ENCODE measurements at regions not wholly inside any gene's neighbourhood (a gene's known extent, or its start where the extent isn't known, plus 50 kb on each side); places are given as distances from the start of the nearest gene placed in this dataset.

GRCh38 chr20:61104232-61104631 is 147.8 kb upstream of the CDH4 start:
- Histone ChIP-seq H3K9me2 (ENCODE audit: insufficient read depth, low read length) (no peaks in the 10 kb centered on the region), H3K79me2 (ENCODE audit: insufficient read depth, low read depth, low read length) (no peaks in the 10 kb centered on the region), H4K20me1 (ENCODE audit: insufficient read depth, low read length) (no peaks in the 10 kb centered on the region), H3K4me3 (ENCODE audit: low read depth, low read length, poor library complexity, severe bottlenecking) (no peak overlapping the region), H3K4me2 (ENCODE audit: low read length) (no peak overlapping the region), H3K27ac (ENCODE audit: low read depth, low read length, poor library complexity, severe bottlenecking) (no peak overlapping the region), H3K36me3 (ENCODE audit: insufficient read depth, low read length) (no peaks in the 10 kb centered on the region), H3K4me1 (ENCODE audit: insufficient read depth, low read length, poor library complexity, severe bottlenecking) (no peaks in the 10 kb centered on the region), H3K9me3 (ENCODE audit: low read length) (peaks cover 12% of the 10 kb centered on the region), H2AFZ (ENCODE audit: low read length) (no peak overlapping the region)
- TF ChIP-seq CTCF (conservative IDR thresholded peaks at IDR 0.05; ENCODE audit: low read length) (no peak), EZH2phosphoT487 (IDR thresholded peaks at IDR 0.05; ENCODE audit: borderline replicate concordance, low read depth, low read length) (no peak)
- POLR2A ChIA-PET = no interaction called here
- no peak for DNase-seq (ENCODE audit: low spot score)
- intact Hi-C loops (cut with micrococcal nuclease; ENCODE audit: unreplicated experiment) = no loop called here
- no TSS peak for BruUV-seq (replicated peaks)
- CTCF ChIA-PET (ENCODE audit: unreplicated experiment) = no interaction called here

GRCh38 chr20:61105395-61105794 is 146.7 kb upstream of the CDH4 start:
- CTCF ChIA-PET (ENCODE audit: unreplicated experiment) = interaction anchor here (0.6 kb wide), 1 partner anchor 14 kb away, joined by 3 read pairs; no protein-coding TSS in a partner anchor
- no peaks in the 10 kb centered on the region for H4K20me1 ChIP-seq (ENCODE audit: insufficient read depth, low read length)
- peaks cover 9% of the 10 kb centered on the region for H3K9me3 ChIP-seq (ENCODE audit: low read length)
- no peak overlapping the region for H2AFZ ChIP-seq (ENCODE audit: low read length)
- no peaks in the 10 kb centered on the region for H3K79me2 ChIP-seq (ENCODE audit: insufficient read depth, low read depth, low read length)
- no peaks in the 10 kb centered on the region for H3K9me2 ChIP-seq (ENCODE audit: insufficient read depth, low read length)
- no peak overlapping the region for H3K4me3 ChIP-seq (ENCODE audit: low read depth, low read length, poor library complexity, severe bottlenecking)
- DNase-seq (ENCODE audit: low spot score) = no peak
- TF ChIP-seq CTCF (conservative IDR thresholded peaks at IDR 0.05; ENCODE audit: low read length) = no peak
- TF ChIP-seq EZH2phosphoT487 (IDR thresholded peaks at IDR 0.05; ENCODE audit: borderline replicate concordance, low read depth, low read length) = no peak
- intact Hi-C loops (cut with micrococcal nuclease; ENCODE audit: unreplicated experiment) = no loop called here
- POLR2A ChIA-PET = no interaction called here
- BruUV-seq (replicated peaks) = no TSS peak
- no peaks in the 10 kb centered on the region for H3K36me3 ChIP-seq (ENCODE audit: insufficient read depth, low read length)
- H3K27ac ChIP-seq (ENCODE audit: low read depth, low read length, poor library complexity, severe bottlenecking) = no peak overlapping the region
- no peak overlapping the region for H3K4me2 ChIP-seq (ENCODE audit: low read length)
- no peaks in the 10 kb centered on the region for H3K4me1 ChIP-seq (ENCODE audit: insufficient read depth, low read length, poor library complexity, severe bottlenecking)

GRCh38 chr20:61106438-61106837 is 145.6 kb upstream of the CDH4 start:
- H3K4me1 ChIP-seq (ENCODE audit: insufficient read depth, low read length, poor library complexity, severe bottlenecking) = no peaks in the 10 kb centered on the region
- TF ChIP-seq EZH2phosphoT487 (IDR thresholded peaks at IDR 0.05; ENCODE audit: borderline replicate concordance, low read depth, low read length) (no peak), CTCF (conservative IDR thresholded peaks at IDR 0.05; ENCODE audit: low read length) (no peak)
- BruUV-seq (replicated peaks) = no TSS peak

More at GRCh38 chr20:61106438-61106837, 145.6 kb upstream of the CDH4 start:
- H3K27ac ChIP-seq (ENCODE audit: low read depth, low read length, poor library complexity, severe bottlenecking) = no peak overlapping the region
- intact Hi-C loops (cut with micrococcal nuclease; ENCODE audit: unreplicated experiment) = no loop called here
- no peak for DNase-seq (ENCODE audit: low spot score)
- H2AFZ ChIP-seq (ENCODE audit: low read length) = no peak overlapping the region
- H3K4me2 ChIP-seq (ENCODE audit: low read length) = no peak overlapping the region
- ChIA-PET POLR2A (no interaction called here), CTCF (ENCODE audit: unreplicated experiment) (no interaction called here)
- H3K9me3 ChIP-seq (ENCODE audit: low read length) = peaks cover 6% of the 10 kb centered on the region; the same call in 1 of the 2 replicates
- no peaks in the 10 kb centered on the region for H3K79me2 ChIP-seq (ENCODE audit: insufficient read depth, low read depth, low read length)
- no peaks in the 10 kb centered on the region for H3K36me3 ChIP-seq (ENCODE audit: insufficient read depth, low read length)
- no peaks in the 10 kb centered on the region for H4K20me1 ChIP-seq (ENCODE audit: insufficient read depth, low read length)
- no peaks in the 10 kb centered on the region for H3K9me2 ChIP-seq (ENCODE audit: insufficient read depth, low read length)
- no peak overlapping the region for H3K4me3 ChIP-seq (ENCODE audit: low read depth, low read length, poor library complexity, severe bottlenecking)

Data from OCI-LY7 (cell line).